Inflammatory macrophage (primary cell): ENCODE measurements at regions not wholly inside any gene's neighbourhood (a gene's known extent, or its start where the extent isn't known, plus 50 kb on each side); places are given as distances from the start of the nearest gene placed in this dataset.
"Not testable (repeated sequence)": the region's sequence is repeated elsewhere in the genome, so short reads cannot be mapped to it uniquely, and the experiment has no call there.

Source experiments
- DNase-seq, 2 donors: peaks; one replicate each; pipeline ENCODE4 v3.0.0-alpha.2; 2020 to 2022

DNA sequence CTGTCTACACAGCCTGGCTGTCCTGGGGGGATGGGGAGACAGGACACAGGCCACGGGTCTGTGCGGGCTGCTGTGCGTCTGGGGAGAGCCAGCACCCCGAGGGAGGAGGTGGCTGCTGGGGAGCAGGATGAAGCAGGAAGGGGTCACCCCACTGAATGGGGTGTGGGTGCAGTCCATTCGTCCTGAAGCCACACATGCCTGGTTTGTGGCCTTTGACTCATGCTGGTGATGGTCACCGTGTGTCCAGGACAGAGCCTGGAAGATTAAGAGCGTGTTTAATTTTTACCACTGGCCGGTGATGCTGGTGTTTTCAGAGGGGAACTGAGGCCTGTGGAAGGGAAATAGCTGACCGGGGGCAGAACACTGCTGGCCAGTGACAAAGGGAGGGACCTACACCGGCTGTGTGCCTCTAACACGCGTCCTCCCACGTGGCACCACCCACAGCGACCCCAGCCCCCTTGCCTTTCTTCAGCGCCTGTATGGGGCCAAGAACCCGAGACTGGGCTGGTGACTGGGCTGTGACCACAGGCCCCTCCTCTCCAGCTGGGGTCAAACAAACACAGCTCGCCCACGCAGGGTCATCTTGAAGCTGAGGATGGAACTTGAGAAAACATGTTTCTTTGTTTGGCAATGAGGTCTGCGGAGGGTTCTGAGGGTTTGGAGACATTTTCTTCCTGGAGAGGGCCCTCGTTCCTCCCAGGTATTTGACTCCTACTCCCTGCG is 99.5 kb upstream of the LRPAP1 start:
- DNase-seq: peak; percentile 78 to 86

DNA sequence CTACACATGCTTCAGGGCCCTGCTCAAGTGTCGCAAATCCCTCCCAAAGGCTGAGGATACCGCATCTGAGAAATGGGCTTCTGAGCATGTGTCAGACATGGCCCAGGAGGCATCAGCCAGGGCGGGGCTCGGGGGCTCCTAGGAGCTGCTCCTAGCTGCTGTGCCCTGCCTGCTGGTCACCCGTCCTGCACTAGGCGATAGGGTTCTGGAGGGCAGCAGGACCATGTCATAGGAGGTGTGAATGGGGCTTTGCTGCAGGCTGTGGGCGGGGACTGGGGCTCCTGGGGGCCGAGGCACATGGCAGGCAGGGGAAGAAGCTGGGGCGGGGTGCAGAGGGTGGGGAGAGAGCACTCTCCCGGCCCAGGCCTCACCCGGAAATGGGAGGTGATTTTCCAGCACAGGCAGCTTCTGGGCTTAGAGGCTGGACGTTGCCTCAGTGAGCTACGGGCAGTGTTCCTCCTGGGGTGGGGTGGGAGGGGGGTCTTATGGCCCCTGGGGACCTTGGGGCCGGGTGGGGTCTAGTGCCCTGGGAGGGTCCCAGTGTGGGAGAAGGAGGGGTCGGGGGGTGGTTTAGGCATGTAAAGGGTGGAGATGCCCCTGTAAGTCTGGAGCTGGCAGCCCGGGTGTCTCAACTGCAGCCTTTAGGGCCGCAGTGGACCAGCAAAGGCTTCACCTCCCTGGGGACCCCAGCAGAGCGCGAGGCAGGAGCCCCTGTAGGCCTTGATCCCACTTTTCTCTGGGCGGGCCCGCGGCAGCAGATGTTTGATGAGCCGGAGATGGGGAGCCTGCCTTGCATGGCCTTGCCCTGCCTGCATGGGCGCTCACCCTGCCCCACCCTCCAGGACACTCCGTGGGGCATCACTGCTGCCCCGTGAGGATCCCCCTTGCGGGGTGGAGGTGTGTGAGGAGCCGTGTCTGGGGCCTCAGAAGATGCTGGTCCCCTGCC is 98.6 kb upstream of the LRPAP1 start:
- peak; percentile 26 to 48 for DNase-seq

DNA sequence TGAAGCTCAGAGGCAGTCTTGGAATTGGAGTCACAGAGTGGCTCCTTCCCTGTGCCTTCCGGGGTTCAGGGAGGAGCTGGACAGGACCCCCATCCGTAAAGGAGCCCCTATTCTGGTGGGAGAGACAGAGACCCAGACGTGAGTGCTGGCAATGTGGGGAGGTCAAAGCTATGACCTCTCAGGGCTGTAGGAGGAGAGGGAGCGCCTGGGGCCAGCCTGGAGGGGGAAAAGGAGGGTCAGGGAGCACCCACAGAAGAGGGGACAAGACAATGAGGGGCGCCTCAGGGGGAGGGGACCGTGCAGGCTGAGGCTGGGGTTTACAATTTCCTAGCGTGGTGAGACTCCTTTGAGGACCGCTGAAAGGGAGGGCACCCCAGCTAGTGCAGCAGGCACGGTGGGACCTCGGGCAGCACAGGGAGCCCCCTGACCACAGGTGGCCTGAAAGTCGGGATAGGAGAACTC is 97.9 kb upstream of the LRPAP1 start:
- DNase-seq: no peak

DNA sequence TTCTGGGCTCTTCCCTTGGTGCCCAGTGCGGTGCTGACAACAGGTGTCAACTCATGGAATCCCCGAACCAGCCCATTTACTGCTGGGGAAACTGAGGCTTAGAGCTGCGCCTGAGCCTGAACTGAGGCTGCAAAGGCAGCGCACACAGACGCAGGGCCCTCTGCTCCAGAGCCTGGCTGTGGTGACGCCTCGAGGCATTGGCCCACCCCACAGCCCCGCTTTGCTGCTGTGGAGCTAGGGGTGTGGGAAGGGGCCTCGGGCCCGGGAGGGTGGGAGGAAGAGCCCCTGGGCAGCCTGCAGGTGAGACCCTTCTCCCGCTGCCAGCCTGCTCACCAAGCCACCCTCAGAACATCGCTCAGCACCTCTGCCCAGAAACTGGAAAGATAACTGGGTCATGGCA is 97.4 kb upstream of the LRPAP1 start:
- DNase-seq: no peak

DNA sequence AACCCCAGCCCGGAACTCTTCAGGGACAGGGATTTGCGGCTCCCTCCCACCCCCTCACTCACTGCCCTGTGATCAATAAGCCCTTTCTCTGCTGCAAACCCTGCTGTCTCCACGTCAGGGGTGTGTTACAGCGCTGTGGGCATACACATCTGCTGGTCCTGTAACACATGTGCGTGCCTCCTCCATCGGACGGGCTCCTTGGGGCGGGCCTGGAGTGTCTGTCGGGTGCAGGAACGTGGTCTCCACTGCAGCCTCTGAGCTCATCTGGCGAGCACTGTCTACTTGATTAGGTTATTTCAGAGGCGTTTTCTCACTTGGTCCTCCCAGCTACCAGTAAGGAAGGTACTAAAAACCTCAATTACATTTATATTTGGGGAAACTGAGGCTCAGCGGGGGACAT is 97.0 kb upstream of the LRPAP1 start:
- not testable (repeated sequence) for DNase-seq

DNA sequence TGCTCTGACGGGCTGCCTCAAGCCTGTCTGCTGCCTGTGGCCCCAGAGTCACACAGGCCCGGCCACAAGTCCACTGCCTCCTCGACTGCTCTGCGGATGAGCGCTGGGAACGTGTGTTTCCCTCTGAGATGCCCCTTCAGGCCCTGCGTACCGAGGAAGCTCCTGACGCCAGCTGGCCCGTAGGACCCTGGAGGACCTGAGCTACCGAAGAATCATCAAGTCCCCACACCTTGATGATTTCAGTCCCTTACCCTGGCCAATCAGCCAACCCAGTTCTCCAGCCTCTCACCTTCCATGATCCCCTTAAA is 96.6 kb upstream of the LRPAP1 start:
- no peak for DNase-seq

DNA sequence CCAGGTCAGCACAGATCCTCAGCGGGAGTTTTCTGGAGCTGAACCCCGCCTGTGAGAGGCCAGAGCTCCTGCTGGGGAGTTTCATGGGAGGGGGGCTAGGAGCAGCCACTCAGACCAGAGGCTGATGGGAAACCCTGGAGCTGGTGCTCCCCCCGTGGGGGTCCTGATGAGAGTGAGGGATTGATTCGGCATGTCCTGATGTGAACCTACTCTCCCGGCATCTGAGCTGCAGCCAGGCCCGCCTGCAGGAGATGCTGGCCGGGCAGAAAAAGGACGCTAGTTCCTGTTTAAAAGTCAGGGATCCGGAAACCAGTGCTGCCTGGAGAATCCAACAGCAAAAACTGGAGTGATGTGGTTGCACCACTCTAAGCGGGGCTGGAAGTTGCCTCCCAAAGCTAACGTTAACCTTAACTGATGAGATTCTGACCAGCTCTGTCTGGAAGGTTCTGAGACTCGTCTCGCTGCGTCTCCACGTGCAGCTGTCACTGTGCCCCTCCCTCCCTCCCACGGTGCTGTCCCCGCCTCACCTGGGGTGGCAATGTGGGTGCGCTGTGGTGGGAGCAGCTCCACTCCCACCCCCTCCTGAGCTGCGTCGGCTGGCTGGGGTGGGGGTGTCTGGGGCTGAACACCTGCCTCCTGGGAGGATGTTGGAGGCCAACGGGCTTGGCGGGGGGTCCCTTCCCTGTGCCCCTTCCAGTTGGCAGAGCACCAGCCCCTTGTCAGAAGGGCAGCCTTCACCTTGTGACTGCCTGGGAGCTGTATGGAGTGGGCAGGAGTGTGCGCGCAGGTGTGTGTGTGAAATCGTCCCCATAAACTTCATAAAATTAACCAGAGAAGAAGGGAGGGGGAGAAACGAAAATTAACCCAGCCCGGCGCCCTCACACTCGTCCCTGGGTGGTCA is 96.0 kb upstream of the LRPAP1 start:
- not testable (repeated sequence) for DNase-seq

DNA sequence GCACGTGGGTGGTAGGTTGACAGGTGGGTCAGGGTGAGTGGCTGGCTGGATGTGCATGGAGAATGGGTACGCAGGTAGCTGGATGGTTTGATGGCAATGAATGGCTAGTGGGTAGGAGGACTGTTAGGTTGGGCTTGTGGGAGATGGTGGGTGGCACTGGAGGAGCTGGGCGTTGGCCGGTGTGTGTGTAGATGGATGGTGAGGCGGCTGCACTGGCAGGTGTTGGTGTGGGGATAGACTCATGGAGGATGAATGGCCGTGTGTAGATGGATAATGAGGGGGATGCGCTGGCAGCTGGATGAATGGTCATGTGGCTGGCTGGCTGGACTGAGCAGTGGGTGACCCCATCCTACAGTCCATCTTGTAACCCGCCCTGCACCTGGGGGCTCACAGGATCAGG is 95.2 kb upstream of the LRPAP1 start:
- not testable (repeated sequence) for DNase-seq

DNA sequence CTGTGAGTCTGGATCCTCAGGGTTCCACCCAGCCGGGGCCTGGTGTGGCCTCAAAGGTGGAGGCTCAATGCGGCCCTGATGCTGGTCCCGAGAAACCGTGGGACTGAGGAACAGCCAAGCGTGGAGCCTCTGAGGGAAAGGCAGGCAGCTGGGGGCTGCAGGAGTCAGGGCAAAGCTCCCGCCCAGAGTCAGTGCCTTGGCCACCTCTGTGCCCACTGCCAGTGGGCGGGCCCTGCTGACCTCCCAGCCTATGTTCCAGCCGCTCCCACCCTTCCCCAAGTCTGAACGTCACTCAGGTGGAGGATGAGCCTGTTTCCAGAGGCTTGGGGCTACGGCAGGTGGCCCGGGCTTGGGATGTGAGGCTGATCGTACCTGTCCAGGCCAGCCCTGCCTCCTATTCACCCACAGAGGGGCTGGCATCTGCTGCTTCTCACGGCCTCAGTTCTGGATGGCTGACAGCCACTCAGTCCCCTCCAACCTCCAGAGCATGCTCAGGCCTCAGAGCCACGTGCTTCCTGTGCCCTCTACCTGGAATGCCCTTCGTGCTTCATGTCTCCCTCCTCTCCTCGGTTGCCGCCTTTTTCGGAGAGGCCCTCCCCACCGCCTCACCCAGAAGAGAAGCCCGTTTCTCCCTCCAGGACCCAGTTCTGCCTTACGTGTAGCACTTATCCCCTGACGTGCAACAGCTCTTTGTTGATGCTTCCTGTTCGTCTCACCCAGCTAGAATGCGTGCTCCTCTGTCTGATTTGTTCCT is 94.1 kb upstream of the LRPAP1 start:
- not testable (repeated sequence) for DNase-seq

DNA sequence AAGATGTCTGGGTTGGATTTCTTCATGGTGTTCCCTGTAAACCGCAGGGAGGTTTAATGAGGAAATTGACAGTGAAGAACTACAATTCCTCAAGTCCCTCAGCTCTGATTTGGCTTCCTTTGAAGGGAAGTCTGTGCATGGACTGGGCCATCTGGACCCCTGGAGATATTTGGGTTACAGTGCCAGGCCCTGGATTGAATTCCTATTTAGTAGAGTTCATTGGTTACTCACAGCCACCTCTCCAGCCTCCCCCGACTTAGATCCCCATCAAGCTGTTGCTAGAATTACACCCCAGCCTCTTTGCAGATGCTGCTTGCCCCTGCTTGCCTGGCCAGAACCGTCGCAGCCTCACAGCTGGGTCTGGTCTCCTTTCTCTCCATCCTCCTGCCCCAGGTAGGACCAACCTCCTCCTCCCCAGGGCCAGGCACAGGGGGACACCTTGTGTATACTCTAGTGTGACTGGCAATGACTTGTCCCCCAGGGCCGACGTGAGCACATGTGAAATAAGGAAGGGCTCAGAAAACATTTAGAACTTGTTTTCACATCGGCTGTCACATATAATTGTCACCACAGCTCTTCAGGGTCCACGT is 93.2 kb upstream of the LRPAP1 start:
- not testable (repeated sequence) for DNase-seq

DNA sequence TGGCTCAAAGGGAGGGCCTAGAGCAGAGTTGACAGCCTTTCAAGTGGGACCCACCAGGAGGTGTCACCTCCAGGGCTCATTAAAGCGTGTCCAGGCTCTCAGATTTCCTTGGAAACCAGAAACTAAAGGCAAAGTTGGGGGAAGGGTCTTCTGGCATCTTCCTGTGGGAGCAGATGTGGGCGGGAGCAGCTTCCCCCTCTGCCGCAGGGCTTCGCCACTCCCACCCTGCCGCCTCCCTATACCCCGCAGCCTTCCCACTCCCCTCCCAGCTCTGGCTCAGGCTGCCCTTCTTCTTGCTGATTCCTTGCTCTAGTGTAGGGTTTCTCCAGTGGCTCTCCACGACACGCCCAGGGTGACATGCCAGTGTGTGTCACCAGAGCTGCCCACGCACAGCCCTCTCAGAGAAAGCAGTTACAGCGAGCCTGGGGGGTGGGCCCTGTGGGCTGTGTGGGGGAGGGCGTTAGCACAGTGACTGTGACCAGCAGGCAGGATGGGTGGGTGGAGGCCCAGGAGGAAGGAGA is 91.6 kb upstream of the LRPAP1 start:
- peak; percentile 63 to 75 for DNase-seq

DNA sequence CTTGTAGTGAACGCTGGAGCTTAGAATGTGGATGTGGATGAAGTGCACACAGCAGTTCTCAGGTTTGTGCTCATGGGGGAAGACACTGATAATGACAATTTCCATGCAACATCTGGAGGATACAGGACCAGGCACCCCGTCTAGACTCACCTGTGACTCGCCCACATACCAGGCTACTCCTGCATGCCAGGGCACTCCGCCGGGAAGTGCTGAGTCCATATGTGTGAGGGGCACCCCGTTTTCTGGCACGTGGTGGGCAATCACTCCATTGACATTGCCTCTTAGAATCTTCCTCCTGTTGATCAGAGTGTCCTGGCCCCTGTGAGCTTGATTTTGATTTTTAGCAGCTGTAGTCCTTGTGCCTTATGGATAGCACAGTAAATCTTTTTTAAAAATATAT is 90.9 kb upstream of the LRPAP1 start:
- no peak for DNase-seq

DNA sequence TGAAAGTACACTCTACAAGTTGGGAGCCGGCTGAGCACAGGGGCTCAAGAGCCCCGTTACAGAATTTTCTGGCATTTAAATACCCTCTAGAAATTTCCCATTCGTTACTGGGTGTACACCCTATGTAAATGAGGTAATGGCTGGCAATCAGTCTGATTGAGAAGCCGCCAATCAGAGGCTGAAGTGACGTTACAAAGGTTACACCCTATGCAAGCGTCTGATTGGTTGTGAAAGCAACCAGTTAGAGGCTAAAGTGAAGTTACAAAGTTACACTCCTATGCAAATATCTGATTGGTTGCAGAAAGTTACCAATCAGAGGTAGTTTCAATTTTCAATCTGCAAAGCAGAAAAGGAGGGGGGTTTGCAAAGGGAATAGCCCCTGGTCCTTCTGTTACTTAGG is 88.1 kb upstream of the LRPAP1 start:
- DNase-seq: not testable (repeated sequence)

DNA sequence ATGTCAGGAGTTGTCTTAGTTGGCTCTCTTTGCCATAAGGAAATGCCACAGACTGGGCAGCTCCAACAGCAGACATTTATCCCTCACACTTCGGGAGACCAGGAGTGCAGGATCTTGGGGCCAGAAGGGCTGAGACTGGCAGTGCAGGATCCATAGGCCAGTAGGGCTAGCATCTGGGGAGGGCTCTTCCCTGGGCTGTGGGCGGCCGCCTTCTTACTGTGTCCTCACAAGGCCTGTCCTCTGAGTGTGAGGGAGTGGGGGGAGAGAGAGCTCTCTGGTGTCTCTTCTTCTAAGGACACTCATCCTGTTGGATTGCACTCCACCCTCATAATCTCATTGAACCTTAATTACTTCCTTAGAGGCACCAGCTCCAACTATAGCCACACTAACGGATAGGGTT is 87.5 kb upstream of the LRPAP1 start:
- not testable (repeated sequence) for DNase-seq

DNA sequence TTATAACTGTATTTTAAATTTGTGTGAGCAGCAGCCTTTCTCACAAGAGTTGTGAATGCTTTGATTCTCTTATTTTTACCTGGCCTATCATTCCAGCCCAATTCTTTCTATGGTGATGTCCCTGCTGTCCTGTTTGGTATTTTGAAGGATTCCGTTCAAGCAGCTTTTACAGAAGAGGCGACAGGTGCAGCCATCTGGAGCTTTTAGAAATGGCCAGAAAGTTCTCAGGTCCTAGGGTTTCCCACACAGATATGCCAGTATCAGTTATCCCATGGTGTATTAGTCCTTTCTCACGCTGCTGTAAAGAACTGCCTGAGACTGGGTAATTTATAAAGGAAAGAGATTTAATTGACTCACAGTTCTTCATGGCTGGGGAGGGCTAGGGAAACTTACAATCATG is 86.1 kb upstream of the LRPAP1 start:
- DNase-seq: not testable (repeated sequence)

DNA sequence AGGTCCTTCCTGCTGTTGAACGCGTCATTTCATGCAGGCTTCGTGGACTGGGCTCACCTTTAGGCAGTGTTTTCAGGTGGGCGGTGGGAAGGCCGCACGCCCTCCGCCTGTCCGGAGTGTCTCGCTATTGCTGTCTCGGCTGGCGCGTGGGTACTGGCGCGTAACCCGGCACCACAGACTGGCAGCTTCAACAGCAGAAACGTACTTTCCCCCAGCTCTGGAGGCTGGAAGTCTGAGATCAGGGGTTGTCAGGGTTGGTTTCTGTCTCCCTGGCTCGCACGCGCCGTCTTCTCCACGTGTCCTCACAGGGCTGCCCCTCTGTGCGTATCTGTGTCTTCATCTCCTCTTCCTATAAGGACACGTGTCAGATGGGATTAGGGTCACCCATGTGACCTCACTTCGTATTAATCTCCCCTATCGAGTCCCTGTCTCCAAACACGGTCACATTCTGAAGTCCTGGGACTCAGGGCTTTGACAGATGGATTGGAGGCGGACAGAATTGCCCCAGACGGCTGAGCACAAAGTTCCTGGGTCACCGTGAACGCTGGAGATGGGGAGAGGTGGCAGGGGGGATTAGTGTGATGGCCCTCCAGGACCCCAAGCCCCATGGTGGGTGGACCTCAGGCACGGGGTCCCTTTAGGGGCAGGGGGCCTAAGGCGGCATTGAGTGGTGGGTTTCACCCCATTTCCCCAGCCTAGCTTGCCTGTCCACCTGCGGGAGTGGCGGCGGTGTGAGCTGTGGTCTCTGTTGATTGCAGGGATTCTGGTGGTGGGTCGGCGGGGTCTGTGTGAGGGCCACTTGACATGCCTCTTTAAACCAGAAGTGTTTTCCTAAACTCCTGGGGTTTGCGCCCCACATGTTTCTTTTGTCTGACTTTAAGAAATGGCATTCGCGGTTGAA is 83.4 kb upstream of the LRPAP1 start:
- DNase-seq: no peak

DNA sequence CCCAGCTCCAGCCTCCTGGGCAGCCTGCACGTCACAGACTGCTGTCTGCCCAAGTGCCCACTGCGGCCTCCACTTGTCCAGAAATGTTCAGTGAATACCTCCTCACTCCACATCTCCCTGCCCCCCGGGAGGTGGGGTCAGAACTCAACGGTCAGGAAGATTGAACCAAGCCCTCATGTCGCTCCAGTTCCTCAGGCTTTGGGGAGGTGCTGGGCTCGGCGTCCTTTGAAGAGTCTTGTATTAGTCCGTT is 82.4 kb upstream of the LRPAP1 start:
- DNase-seq: no peak

DNA sequence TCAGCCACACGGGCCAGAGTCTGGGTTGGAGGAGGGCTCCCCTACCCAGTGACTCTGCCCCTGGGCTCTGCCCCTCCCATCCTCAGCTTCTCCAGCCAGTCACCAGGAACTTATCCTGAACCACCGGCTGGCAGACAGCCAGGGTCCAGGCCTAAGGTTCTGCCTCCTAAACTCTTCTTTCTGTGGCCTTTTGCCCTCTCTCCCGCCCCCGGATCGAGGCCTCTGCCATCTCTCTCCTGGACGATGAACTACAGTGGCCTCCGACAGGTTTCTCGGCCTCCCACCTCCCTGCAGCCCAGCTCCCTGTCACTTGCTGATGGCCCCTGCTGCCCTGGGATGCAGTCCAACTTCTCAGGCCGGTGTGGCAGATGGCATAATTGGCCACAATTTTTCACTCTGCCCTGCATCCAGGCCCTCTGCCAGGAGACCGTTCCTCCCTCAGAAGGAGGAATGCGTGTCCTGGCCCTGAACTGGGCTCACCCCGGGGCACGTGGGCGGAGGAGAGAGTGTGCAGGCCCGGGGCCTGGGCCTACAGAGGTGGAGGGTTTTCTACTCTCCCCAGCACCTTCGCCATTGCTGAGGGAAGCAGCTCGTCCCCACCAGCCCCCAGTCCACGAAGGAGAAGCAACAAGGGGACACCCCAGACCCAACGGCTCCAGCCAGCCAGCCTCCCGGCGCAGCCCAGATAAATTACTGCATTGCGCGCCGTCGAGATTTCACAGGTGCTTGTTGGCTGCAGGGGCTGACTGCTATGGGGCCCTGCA is 81.9 kb upstream of the LRPAP1 start:
- no peak for DNase-seq

DNA sequence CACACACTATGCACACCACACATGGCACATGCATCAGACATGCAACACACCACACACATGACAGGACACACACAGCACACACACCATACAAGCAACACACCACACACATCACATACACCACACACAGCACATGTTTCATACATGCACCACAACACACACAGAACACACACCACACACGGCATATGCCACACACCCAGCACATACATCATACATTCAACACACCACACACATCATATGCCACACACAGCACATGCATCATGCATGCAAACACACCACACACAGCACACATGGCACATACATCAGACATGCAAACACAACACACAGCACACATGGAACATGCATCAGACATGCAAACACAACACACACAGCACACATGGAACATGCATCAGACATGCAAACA is 80.7 kb upstream of the LRPAP1 start:
- no peak for DNase-seq

DNA sequence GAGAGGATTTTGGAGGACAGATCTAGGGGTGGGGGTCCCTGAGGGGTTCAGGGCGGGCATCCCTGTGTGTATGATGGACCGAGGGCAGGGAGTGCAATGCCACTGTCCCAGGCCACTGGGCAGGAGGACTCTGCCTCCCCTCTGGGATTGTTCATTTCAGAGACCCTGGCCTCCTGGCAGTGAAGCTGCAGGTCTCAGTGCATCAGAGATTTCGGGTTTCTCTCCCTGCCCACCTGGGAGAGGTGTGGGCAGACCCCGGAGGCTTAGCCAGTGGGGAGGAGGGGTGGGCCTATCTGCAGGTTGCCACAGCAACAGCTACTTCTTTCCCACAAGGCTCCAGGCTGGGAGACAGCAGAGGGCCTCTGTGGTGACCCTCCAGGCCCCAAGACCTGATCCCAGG is 80.1 kb upstream of the LRPAP1 start:
- no peak for DNase-seq
